IMR-90 (cell line): ENCODE measurements at regions not wholly inside any gene's neighbourhood (a gene's known extent, or its start where the extent isn't known, plus 50 kb on each side); places are given as distances from the start of the nearest gene placed in this dataset.

ENCODE experiments used
- ATAC-seq: fragments of 200-7000 bp; cut with Tn5 transposase; 2 replicates; pipeline ENCODE4 v1.9.1; 2020; ENCODE audit warnings: low read depth, mild to moderate bottlenecking, moderate library complexity
- BruUV-seq: library from RNA; stranded (reverse); fragments of 400-500 nt; replicated peaks from 2 replicates; lab custom pipeline; 2021; lab: Mats Ljungman, UMichigan
- CTCF ChIA-PET: fragments of 300-600 bp; formaldehyde crosslinking; extraction: SDS; loops from one replicate; lab custom pipeline; 2021; ENCODE audit warnings: antibody characterized with exemption; lab: Yijun Ruan, JAX
- POLR2A ChIA-PET: fragments of 300-600 bp; sonication (Branson Sonifier 250); formaldehyde crosslinking; loops from one replicate; lab custom pipeline; 2022; ENCODE audit warnings: antibody characterized with exemption; ENCODE audit not compliant: unreplicated experiment; lab: Charles Lee
- DNase-seq: peaks from one replicate; pipeline ENCODE4 v3.0.0; 2013
- H2AFZ ChIP-seq: replicated peaks from 2 replicates; pipeline ENCODE3; 2013; ENCODE audit warnings: low read length, mild to moderate bottlenecking; ENCODE audit not compliant: poor library complexity
- H2AK5ac ChIP-seq: 2 replicates; pipeline ENCODE4 v1.6.1; 2013; ENCODE audit warnings: low read depth, low read length, inconsistent platforms
- H2AK9ac ChIP-seq: replicated peaks from 2 replicates; pipeline ENCODE3; 2013; ENCODE audit warnings: mild to moderate bottlenecking, low read depth, low read length, moderate library complexity; ENCODE audit not compliant: poor library complexity
- H2BK120ac ChIP-seq: 2 replicates; pipeline ENCODE4 v1.6.1; 2013; ENCODE audit warnings: low read depth, low read length, inconsistent platforms
- H2BK15ac ChIP-seq: 3 replicates; pipeline ENCODE4 v1.6.1; 2013; ENCODE audit warnings: low read depth, low read length, inconsistent platforms
- H2BK20ac ChIP-seq: 2 replicates; pipeline ENCODE4 v1.6.1; 2013; ENCODE audit warnings: low read depth, mild to moderate bottlenecking, inconsistent platforms, low read length, moderate library complexity
- H2BK5ac ChIP-seq: 2 replicates; pipeline ENCODE4 v1.6.1; 2013; ENCODE audit warnings: mild to moderate bottlenecking, low read depth, low read length, inconsistent platforms; ENCODE audit not compliant: poor library complexity, severe bottlenecking
- H3K14ac ChIP-seq: replicated peaks from 2 replicates; pipeline ENCODE4 v1.6.1; 2013; ENCODE audit warnings: low read depth, low read length, inconsistent platforms
- H3K18ac ChIP-seq: 2 replicates; pipeline ENCODE4 v1.6.1; 2013; ENCODE audit warnings: low read depth, low read length, control low read depth
- H3K23ac ChIP-seq: 2 replicates; pipeline ENCODE4 v1.6.1; 2013; ENCODE audit warnings: low read depth, low read length, inconsistent platforms
- H3K27ac ChIP-seq: 2 replicates; pipeline ENCODE4 v1.5.1; 2013; ENCODE audit warnings: mild to moderate bottlenecking, control low read depth, low read length; ENCODE audit not compliant: insufficient read depth
- H3K27me3 ChIP-seq: 2 replicates; pipeline ENCODE4 v1.6.1; 2013; ENCODE audit warnings: low read length; ENCODE audit not compliant: control insufficient read depth, insufficient read depth
- H3K36me3 ChIP-seq: 2 replicates; pipeline ENCODE4 v1.6.1; 2013; ENCODE audit warnings: low read length, mixed read lengths; ENCODE audit not compliant: control insufficient read depth, insufficient read depth
- H3K4ac ChIP-seq: 2 replicates; pipeline ENCODE4 v1.6.1; 2013; ENCODE audit warnings: low read depth, low read length, inconsistent platforms
- H3K4me1 ChIP-seq: 2 replicates; pipeline ENCODE4 v1.6.1; 2013; ENCODE audit warnings: low read length, mixed read lengths; ENCODE audit not compliant: control insufficient read depth, insufficient read depth
- H3K4me2 ChIP-seq: 2 replicates; pipeline ENCODE4 v1.6.1; 2013; ENCODE audit warnings: low read depth, mild to moderate bottlenecking, control low read depth, low read length, moderate library complexity
- H3K4me3 ChIP-seq: 2 replicates; pipeline ENCODE4 v1.5.1; 2013; ENCODE audit warnings: low read depth, mild to moderate bottlenecking, control low read depth, low read length, moderate library complexity; ENCODE audit not compliant: insufficient read depth
- H3K56ac ChIP-seq: 2 replicates; pipeline ENCODE4 v1.6.1; 2013; ENCODE audit warnings: low read length, inconsistent platforms; ENCODE audit not compliant: insufficient read depth; ENCODE audit errors: extremely low read depth
- H3K79me1 ChIP-seq, 2 experiments: 2 replicates each; pipeline ENCODE4 v1.6.1; 2013; ENCODE audit warnings: low read length in 2 of 2, inconsistent platforms in 1 of 2, low read depth in 1 of 2
- H3K9ac ChIP-seq: 2 replicates; pipeline ENCODE4 v1.6.1; 2013; ENCODE audit warnings: low read depth, low read length, control low read depth
- H3K9me1 ChIP-seq: 2 replicates; pipeline ENCODE4 v1.6.1; 2013; ENCODE audit warnings: low read length, inconsistent platforms; ENCODE audit not compliant: insufficient read depth
- H3K9me3 ChIP-seq: 2 replicates; pipeline ENCODE4 v1.6.1; 2013; ENCODE audit warnings: low read length; ENCODE audit not compliant: control insufficient read depth, insufficient read depth
- H4K20me1 ChIP-seq: 2 replicates; pipeline ENCODE4 v1.6.1; 2013; ENCODE audit warnings: low read length, inconsistent platforms; ENCODE audit not compliant: insufficient read depth
- H4K5ac ChIP-seq: 2 replicates; pipeline ENCODE4 v1.6.1; 2013; ENCODE audit warnings: mild to moderate bottlenecking, low read depth, low read length, control low read depth
- H4K8ac ChIP-seq, 2 experiments: 2 replicates each; pipeline ENCODE4 v1.6.1; 2013; ENCODE audit warnings: low read depth in 2 of 2, low read length in 2 of 2, control low read depth in 1 of 2, inconsistent platforms in 1 of 2
- H4K91ac ChIP-seq: 2 replicates; pipeline ENCODE4 v1.6.1; 2013; ENCODE audit warnings: low read depth, low read length, inconsistent platforms; ENCODE audit not compliant: insufficient read depth
- CEBPB ChIP-seq: IDR thresholded peaks from 2 replicates; pipeline ENCODE4 v1.6.1; 2012; ENCODE audit warnings: low read depth, low read length, improper control_type of control experiment
- CHD1 ChIP-seq: IDR thresholded peaks from 2 replicates; pipeline ENCODE4 v1.6.1; 2012; ENCODE audit warnings: low read depth, low read length, improper control_type of control experiment
- FOS ChIP-seq: fragments of 150-350 bp; IDR thresholded peaks from 2 replicates; pipeline ENCODE4 v1.6.1; 2016; ENCODE audit warnings: low read depth, low read length
- MAFK ChIP-seq: IDR thresholded peaks from 2 replicates; pipeline ENCODE4 v1.6.1; 2012; ENCODE audit warnings: low read depth, low read length, improper control_type of control experiment
- MAZ ChIP-seq: IDR thresholded peaks from 2 replicates; pipeline ENCODE4 v1.6.1; 2012; ENCODE audit warnings: low read depth, mild to moderate bottlenecking, low read length, improper control_type of control experiment, moderate library complexity, borderline replicate concordance
- POLR2A ChIP-seq: IDR thresholded peaks from 2 replicates; pipeline ENCODE4 v1.6.1; 2012; ENCODE audit warnings: mild to moderate bottlenecking, low read depth, low read length
- RAD21 ChIP-seq: IDR thresholded peaks from 2 replicates; pipeline ENCODE4 v1.6.1; 2012; ENCODE audit warnings: low read length, improper control_type of control experiment
- RFX5 ChIP-seq: IDR thresholded peaks from 2 replicates; pipeline ENCODE4 v1.8.0; 2012; ENCODE audit warnings: low read depth, mild to moderate bottlenecking, low read length, moderate library complexity
- WGBS, 2 experiments: methylation state at CpG; one replicate each; pipeline versions ENCODE4 v1.1.5 to v1.1.7; 2013; ENCODE audit warnings: missing lambda C conversion rate in 2 of 2; ENCODE audit not compliant: insufficient read length in 1 of 2; ENCODE audit errors: extremely low coverage in 2 of 2; 5-methylcytosine and 5-hydroxymethylcytosine counted together
- dilution Hi-C: fragments of 300-500 bp; cut with HindIII; formaldehyde crosslinking; loops from one replicate; pipeline ENCODE4 v1.14.3; 2018; ENCODE audit warnings: low sequenced_read_pairs; ENCODE audit not compliant: unreplicated experiment
- in situ Hi-C: fragments of 300-500 bp; cut with MboI; formaldehyde crosslinking; loops from 3 replicates; pipeline ENCODE4 v1.14.3; 2019; ENCODE audit warnings: low sequenced_read_pairs, inconsistent platforms, mixed read lengths
- intact Hi-C: fragments of 100-400 bp; cut with micrococcal nuclease; formaldehyde crosslinking; loops from 2 replicates; pipeline ENCODE4 v1.10.0; 2022
- TF ChIP-seq, protein P1 (sequence below): fragments of 150-350 bp; IDR thresholded peaks from 2 replicates; pipeline ENCODE4 v1.6.1; 2016; ENCODE audit warnings: low read depth, mild to moderate bottlenecking, low read length, moderate library complexity, borderline replicate concordance
- TF ChIP-seq, protein P2 (sequence below): fragments of 150-350 bp; IDR thresholded peaks from 2 replicates; pipeline ENCODE4 v1.6.1; 2017; ENCODE audit warnings: mild to moderate bottlenecking, antibody characterized with exemption, low read length, low read depth
- TF ChIP-seq, protein P3 (sequence below): conservative IDR thresholded peaks from 2 replicates; pipeline ENCODE4 v1.5.1; 2012; ENCODE audit warnings: mild to moderate bottlenecking, low read depth, low read length, improper control_type of control experiment

DNA sequence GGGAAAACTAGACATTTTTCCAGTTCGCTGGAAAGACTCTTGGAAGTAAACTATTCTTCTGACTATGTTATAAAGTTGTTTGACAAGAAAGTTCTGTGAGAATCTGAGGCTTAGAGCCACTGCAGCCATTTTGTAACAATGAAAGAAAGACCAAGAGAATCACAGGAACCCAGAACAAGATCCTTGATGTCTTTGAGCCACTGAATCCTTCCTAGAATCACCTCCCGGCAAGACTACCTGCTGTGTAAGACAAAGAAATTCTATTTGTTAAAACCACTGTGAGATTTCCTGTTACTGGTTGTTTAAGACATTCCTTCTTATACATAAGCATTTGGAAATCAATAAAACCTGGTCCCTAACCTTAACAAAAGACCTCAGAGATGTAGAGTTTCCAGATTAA lies 175.7 kb upstream of the RASGEF1B start:
- DNase-seq (no peak), ATAC-seq (no peak)
- no peak overlapping the region for H3K56ac ChIP-seq
- no peak overlapping the region for H4K8ac ChIP-seq
- intact Hi-C loops: no loop called here
- H2AFZ ChIP-seq: no peak overlapping the region
- BruUV-seq: no TSS peak
- dilution Hi-C loops: no loop called here
- no CpG with 5 or more reads among the region's 2 CpGs for WGBS, 2 experiments
- no peak overlapping the region for H3K23ac ChIP-seq
- no peak overlapping the region for H2AK5ac ChIP-seq
- H3K27me3 ChIP-seq: no peaks in the 10 kb centered on the region
- H3K36me3 ChIP-seq: no peaks in the 10 kb centered on the region
- H4K5ac ChIP-seq: no peak overlapping the region
- no peak overlapping the region for H3K18ac ChIP-seq
- H2AK9ac ChIP-seq: no peak overlapping the region
- no peaks in the 10 kb centered on the region for H3K79me1 ChIP-seq
- ChIA-PET POLR2A (no interaction called here), CTCF (no interaction called here)
- no peak overlapping the region for H3K9ac ChIP-seq
- H2BK15ac ChIP-seq: no peak overlapping the region
- no peak overlapping the region for H4K91ac ChIP-seq
- H2BK120ac ChIP-seq: no peak overlapping the region
- no peak overlapping the region for H3K4ac ChIP-seq
- TF ChIP-seq FOS: no peak
- TF ChIP-seq CHD1: no peak
- TF ChIP-seq, protein P1, sequence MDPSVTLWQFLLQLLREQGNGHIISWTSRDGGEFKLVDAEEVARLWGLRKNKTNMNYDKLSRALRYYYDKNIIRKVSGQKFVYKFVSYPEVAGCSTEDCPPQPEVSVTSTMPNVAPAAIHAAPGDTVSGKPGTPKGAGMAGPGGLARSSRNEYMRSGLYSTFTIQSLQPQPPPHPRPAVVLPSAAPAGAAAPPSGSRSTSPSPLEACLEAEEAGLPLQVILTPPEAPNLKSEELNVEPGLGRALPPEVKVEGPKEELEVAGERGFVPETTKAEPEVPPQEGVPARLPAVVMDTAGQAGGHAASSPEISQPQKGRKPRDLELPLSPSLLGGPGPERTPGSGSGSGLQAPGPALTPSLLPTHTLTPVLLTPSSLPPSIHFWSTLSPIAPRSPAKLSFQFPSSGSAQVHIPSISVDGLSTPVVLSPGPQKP: no peak
- TF ChIP-seq MAZ: no peak
- TF ChIP-seq, protein P2, sequence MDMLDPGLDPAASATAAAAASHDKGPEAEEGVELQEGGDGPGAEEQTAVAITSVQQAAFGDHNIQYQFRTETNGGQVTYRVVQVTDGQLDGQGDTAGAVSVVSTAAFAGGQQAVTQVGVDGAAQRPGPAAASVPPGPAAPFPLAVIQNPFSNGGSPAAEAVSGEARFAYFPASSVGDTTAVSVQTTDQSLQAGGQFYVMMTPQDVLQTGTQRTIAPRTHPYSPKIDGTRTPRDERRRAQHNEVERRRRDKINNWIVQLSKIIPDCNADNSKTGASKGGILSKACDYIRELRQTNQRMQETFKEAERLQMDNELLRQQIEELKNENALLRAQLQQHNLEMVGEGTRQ: no peak
- TF ChIP-seq CEBPB: no peak
- TF ChIP-seq RFX5: no peak
- no peak for TF ChIP-seq POLR2A
- TF ChIP-seq, protein P3, sequence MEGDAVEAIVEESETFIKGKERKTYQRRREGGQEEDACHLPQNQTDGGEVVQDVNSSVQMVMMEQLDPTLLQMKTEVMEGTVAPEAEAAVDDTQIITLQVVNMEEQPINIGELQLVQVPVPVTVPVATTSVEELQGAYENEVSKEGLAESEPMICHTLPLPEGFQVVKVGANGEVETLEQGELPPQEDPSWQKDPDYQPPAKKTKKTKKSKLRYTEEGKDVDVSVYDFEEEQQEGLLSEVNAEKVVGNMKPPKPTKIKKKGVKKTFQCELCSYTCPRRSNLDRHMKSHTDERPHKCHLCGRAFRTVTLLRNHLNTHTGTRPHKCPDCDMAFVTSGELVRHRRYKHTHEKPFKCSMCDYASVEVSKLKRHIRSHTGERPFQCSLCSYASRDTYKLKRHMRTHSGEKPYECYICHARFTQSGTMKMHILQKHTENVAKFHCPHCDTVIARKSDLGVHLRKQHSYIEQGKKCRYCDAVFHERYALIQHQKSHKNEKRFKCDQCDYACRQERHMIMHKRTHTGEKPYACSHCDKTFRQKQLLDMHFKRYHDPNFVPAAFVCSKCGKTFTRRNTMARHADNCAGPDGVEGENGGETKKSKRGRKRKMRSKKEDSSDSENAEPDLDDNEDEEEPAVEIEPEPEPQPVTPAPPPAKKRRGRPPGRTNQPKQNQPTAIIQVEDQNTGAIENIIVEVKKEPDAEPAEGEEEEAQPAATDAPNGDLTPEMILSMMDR: no peak
- TF ChIP-seq RAD21: no peak
- TF ChIP-seq MAFK: no peak
- H3K27ac ChIP-seq: no peak overlapping the region
- H4K20me1 ChIP-seq: no peaks in the 10 kb centered on the region
- H3K14ac ChIP-seq: no peak overlapping the region
- no peak overlapping the region for H2BK20ac ChIP-seq
- H3K9me3 ChIP-seq: no peaks in the 10 kb centered on the region
- H3K4me1 ChIP-seq: no peaks in the 10 kb centered on the region
- in situ Hi-C loops: no loop called here
- no peaks in the 10 kb centered on the region for H3K9me1 ChIP-seq
- no peak overlapping the region for H3K4me2 ChIP-seq
- no peak overlapping the region for H3K4me3 ChIP-seq
- H2BK5ac ChIP-seq: no peak overlapping the region
